Epithelial cell of proximal tubule (primary cell): ENCODE measurements at regions not wholly inside any gene's neighbourhood (a gene's known extent, or its start where the extent isn't known, plus 50 kb on each side); places are given as distances from the start of the nearest gene placed in this dataset.
"Not testable (repeated sequence)": the region's sequence is repeated elsewhere in the genome, so short reads cannot be mapped to it uniquely, and the experiment has no call there.

Experiments used
- DNase-seq: peaks from one replicate; pipeline ENCODE4 v3.0.0-alpha.2; 2011; ENCODE audit warnings: low read depth
- H3K4me3 ChIP-seq: 2 replicates; pipeline ENCODE4 v1.5.1; 2011; ENCODE audit warnings: low read depth, mild to moderate bottlenecking, low read length
- TF ChIP-seq, protein P1 (sequence below): conservative IDR thresholded peaks from 2 replicates; pipeline ENCODE4 v1.5.1; 2012; ENCODE audit warnings: low read depth, mild to moderate bottlenecking, low read length

DNA sequence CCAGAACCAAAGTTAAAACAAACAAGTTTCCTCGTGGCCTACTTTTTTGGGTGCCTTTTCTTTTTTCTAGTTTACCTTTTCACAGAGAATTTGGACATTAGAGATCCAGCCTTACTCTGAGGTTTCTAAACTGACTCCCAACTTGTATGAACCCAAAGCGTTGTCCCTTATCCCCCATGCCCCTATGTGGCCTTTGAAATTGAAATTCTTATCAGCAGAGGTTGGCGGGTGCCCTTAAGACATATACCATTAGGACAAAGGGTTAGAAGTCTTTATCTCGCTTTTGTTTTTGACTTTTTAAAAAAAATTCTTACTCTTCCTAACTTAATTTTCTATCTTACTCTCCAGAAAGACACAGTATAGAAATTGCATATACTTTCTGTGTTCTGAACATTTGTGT, 76.3 kb upstream of the C7orf33 start:
- TF ChIP-seq, protein P1, sequence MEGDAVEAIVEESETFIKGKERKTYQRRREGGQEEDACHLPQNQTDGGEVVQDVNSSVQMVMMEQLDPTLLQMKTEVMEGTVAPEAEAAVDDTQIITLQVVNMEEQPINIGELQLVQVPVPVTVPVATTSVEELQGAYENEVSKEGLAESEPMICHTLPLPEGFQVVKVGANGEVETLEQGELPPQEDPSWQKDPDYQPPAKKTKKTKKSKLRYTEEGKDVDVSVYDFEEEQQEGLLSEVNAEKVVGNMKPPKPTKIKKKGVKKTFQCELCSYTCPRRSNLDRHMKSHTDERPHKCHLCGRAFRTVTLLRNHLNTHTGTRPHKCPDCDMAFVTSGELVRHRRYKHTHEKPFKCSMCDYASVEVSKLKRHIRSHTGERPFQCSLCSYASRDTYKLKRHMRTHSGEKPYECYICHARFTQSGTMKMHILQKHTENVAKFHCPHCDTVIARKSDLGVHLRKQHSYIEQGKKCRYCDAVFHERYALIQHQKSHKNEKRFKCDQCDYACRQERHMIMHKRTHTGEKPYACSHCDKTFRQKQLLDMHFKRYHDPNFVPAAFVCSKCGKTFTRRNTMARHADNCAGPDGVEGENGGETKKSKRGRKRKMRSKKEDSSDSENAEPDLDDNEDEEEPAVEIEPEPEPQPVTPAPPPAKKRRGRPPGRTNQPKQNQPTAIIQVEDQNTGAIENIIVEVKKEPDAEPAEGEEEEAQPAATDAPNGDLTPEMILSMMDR, result no peak
- H3K4me3 ChIP-seq, result no peak overlapping the region
- no peak for DNase-seq

DNA sequence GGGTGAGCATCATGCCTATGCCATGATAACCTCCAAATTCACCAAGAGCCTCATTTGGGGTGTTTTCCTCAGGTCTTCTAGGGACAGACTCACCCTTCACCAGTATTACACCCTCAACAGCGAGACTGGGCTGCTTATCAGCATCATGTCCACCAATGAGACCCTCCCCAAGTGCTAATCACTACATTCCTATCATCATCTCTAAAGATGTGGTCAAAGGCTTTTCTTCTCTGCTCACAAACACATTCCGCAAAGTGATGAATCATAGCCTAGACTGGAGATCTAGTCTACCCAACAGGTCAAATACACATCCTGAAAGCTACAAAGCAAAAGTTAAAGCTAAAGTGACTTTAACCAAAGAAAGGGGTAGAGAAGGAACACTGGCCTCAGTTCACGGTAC, 75.3 kb upstream of the C7orf33 start:
- no peak overlapping the region for H3K4me3 ChIP-seq
- TF ChIP-seq, protein P1, result no peak
- DNase-seq, result no peak

DNA sequence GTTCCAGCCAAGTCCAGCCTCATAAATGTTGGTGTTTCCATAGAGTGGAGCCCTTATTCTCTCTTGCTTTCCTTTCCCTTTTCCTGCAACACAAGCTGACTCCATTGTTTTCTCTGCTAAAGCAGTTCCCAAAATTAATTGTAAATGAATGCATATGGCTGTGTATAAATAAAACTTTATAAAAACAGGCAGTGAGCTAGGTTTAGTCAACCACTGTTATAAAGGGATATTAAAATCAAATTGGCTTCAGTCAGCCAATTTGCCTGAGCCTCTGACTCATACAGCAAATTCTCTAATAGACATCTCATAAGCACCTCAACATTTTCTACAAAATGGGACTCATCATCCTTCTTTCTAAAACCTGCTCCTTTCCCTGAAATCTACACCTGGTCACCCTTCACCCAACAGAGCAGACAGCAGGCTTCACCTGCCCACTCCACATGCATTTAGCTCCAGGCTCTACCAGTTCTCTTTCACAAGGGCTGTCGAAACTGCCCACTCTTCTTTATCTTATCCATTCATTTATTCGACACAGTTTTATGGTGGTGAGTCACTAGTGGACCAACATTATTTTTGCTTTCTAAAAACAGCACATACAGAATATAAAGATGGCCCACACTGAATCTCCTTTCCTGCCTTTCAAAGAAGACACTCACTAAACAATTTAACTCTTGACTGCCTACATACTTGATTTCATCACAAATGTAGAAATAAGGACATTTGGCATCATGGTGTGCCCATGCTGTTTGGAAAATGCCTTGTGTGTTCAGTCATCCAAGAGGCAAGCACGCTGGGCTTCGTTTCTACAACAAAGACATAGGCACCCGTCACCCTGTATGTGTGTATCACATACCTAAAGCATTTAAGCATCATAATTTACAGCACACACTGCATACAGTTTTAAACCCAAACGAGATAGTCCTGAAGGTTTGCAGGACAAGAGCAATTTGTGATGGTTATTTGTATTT, 74.6 kb upstream of the C7orf33 start:
- H3K4me3 ChIP-seq, result no peak overlapping the region
- no peak for DNase-seq

DNA sequence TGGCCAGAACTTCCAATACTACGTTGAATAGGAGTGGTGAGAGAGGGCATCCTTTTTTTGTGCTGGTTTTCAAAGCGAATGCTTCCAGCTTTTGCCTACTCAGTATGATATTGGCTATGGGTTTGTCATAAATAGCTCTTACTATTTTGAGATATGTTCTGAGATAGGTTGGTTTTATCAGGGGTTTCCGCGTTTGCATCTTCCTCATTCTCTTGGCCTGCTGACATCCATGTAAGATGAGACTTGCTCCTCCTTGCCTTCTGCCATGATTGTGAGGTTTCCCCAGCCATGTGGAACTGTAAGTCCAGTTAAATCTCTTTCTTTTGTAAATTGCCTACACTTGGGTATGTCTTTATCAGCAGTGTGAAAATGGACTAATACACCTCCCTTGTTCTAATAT, 71.2 kb upstream of the C7orf33 start:
- not testable (repeated sequence) for DNase-seq, H3K4me3 ChIP-seq

More for the DNA sequence above, 74.6 kb upstream of the C7orf33 start:
- TF ChIP-seq, protein P1, result no peak

- no peak overlapping the region for H3K4me3 ChIP-seq
- no peak for DNase-seq
- TF ChIP-seq, protein P1, result no peak
Measured at GRCh38 chr7:148521271-148521670, 69.3 kb upstream of the C7orf33 start.

DNA sequence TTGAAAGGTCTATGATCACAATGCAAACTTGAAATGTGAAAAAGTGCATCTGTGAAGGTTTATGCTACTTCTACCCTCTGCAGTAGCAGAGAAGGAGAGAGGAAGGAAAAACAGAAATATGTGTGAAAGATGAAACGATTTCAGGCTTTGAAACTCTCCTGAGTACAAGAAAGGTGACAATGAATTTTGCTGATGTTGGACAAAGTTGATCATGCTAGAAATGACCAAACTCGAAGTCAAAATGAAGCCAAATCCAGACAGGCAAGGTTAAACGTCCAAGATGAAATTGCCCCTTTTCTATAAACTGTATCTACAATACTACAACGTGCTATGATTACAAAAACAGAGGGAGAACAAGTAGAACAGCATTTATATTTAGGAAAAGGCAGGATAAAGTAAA, 67.0 kb upstream of the C7orf33 start:
- TF ChIP-seq, protein P1, result no peak
- DNase-seq, result no peak
- no peak overlapping the region for H3K4me3 ChIP-seq

DNA sequence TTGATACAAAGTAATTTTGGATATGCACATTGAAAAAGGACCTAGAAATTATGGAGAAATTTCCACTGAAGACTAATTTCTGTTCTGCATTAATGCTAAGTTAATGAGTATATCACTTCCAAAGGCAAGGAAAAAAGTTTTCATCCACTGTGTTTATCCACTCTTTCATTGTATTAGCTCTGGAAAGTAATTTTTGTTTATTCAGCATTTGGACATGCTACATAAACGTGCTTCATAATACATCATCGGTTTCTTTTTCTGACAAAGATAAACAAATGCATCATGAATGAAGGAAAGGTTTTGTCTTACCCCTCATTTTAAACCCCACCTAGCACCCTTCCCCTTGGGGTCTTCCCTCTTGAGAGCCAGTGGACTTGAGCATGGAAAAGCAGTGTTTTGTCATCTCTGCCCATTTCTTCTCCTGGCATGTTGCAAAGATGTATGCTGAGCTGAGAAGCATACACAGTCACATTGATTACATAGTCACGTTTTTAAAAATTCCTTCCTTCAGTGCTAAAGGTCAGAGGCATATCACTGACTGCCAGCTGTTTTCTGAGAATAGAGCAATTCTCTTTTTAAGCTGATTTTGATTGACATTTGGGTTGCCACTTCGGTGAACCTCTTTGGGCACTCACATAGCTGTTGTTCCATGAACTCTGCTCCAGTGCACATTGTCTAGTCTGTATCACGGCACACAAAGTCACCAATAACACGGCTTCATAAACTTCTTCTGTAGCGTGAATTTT, 65.9 kb upstream of the C7orf33 start:
- TF ChIP-seq, protein P1, result no peak
- no peak for DNase-seq
- no peak overlapping the region for H3K4me3 ChIP-seq
